Choroid plexus epithelial cell (primary cell): ENCODE measurements at regions not wholly inside any gene's neighbourhood (a gene's known extent, or its start where the extent isn't known, plus 50 kb on each side); places are given as distances from the start of the nearest gene placed in this dataset.

Experiments
- DNase-seq: peaks from one replicate; pipeline ENCODE4 v3.0.0-alpha.2; 2010; ENCODE audit warnings: low read depth
- H3K4me3 ChIP-seq: 2 replicates; pipeline ENCODE4 v1.5.1; 2011; ENCODE audit warnings: low read depth, mild to moderate bottlenecking, control low read depth, low read length, moderate library complexity
- TF ChIP-seq, protein P1 (sequence below): conservative IDR thresholded peaks from 2 replicates; pipeline ENCODE4 v1.5.1; 2011; ENCODE audit warnings: low read depth, mild to moderate bottlenecking, control low read depth, inconsistent platforms, low read length, moderate library complexity

- TF ChIP-seq, protein P1, sequence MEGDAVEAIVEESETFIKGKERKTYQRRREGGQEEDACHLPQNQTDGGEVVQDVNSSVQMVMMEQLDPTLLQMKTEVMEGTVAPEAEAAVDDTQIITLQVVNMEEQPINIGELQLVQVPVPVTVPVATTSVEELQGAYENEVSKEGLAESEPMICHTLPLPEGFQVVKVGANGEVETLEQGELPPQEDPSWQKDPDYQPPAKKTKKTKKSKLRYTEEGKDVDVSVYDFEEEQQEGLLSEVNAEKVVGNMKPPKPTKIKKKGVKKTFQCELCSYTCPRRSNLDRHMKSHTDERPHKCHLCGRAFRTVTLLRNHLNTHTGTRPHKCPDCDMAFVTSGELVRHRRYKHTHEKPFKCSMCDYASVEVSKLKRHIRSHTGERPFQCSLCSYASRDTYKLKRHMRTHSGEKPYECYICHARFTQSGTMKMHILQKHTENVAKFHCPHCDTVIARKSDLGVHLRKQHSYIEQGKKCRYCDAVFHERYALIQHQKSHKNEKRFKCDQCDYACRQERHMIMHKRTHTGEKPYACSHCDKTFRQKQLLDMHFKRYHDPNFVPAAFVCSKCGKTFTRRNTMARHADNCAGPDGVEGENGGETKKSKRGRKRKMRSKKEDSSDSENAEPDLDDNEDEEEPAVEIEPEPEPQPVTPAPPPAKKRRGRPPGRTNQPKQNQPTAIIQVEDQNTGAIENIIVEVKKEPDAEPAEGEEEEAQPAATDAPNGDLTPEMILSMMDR = no peak
- no peak for DNase-seq
- no peak overlapping the region for H3K4me3 ChIP-seq
These were observed 105.5 kb upstream of the SYT4 start for GRCh38 chr18:43382641-43383403.

DNA sequence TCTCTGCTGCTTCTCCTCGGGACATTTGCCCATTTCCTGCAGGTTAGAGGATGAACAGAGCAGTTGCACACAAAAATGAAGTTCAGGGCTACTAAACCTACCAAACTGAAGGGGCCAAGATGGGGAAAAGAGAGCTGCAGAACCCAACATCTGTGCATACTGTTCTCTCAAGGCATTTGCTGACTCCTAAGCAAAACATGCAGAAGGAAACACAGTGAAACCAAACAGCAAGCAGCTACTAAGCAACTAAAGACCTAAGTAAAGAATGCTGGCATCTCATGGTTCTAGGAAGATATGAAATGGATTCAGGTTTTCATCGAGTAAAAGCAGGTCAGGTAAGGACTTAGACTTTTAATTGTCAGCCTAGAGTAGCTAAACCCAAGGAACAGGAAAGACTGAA, 111.9 kb upstream of the SYT4 start:
- TF ChIP-seq, protein P1 = no peak
- DNase-seq = peak; percentile 6
- H3K4me3 ChIP-seq = no peak overlapping the region

GRCh38 chr18:43392168-43392567, 114.9 kb upstream of the SYT4 start:
- H3K4me3 ChIP-seq = no peak overlapping the region
- DNase-seq = no peak
- TF ChIP-seq, protein P1 = no peak

- H3K4me3 ChIP-seq = no peak overlapping the region
- DNase-seq = no peak
- TF ChIP-seq, protein P1 = no peak
These were observed 115.9 kb upstream of the SYT4 start for GRCh38 chr18:43393174-43393573.

DNA sequence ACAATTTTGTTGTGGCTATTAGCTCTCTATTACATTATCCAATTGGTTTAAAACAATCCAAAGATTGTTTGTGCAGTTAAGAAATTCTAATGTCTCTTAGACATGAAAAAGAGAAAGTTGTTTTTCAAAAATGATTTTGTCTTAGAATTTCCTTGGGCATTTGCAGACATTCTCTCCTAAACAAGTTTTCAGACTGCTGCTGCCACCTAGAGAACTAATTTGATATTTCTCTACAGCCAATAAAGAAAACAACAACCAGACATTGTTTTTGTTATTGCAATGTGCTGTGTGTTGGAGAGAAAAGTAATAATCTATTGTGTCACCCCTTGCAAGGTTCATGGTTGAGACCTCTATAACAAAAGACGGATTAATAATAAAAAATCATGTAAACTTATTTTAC, 119.0 kb upstream of the SYT4 start:
- DNase-seq = peak; percentile 42
- no peak overlapping the region for H3K4me3 ChIP-seq
- TF ChIP-seq, protein P1 = peak; percentile 48

DNA sequence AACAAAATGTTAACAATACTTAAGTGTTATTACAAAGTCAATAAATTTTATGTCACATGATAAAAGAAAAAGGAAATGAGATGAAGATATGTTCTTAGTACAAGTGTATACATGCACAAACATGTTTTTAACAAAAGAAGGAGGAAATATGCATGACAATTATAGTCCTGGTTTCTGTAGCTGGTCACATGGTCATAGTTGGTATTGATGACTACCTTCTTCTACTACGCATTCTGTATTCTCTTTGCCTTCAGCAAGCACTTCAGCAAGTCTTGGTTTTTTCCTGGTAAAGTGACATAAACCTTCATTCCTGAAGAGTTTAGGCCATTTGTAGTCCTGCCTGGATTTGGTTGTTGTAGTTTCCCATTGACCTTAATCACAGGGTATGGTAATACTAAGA, 121.3 kb upstream of the SYT4 start:
- TF ChIP-seq, protein P1 = no peak
- DNase-seq = no peak
- H3K4me3 ChIP-seq = no peak overlapping the region

- no peak overlapping the region for H3K4me3 ChIP-seq
- TF ChIP-seq, protein P1 = no peak
- DNase-seq = no peak
These were observed 127.8 kb upstream of the SYT4 start for GRCh38 chr18:43405097-43405496.
